K562 (cell line): ENCODE measurements at regions not wholly inside any gene's neighbourhood (a gene's known extent, or its start where the extent isn't known, plus 50 kb on each side); places are given as distances from the start of the nearest gene placed in this dataset.
"Not testable (repeated sequence)": the region's sequence is repeated elsewhere in the genome, so short reads cannot be mapped to it uniquely, and the experiment has no call there.

ENCODE experiments used
- PKNOX1 ChIP-seq: fragments of 450-650 bp; IDR thresholded peaks from 2 replicates; pipeline ENCODE4 v1.6.1; 2016
- ZNF24 ChIP-seq: fragments of 450-650 bp; IDR thresholded peaks from 2 replicates; pipeline ENCODE4 v1.6.1; 2016
- TF ChIP-seq, protein P1 (sequence below), 2 experiments: fragments of 450-650 bp in 1 of 2; sonication (generic) in 1 of 2; formaldehyde crosslinking in 1 of 2; IDR thresholded peaks; 2 replicates each; pipeline versions ENCODE4 v1.7.1 to v1.9.0; 2016 to 2022; ENCODE audit warnings: inconsistent platforms in 1 of 2, mild to moderate bottlenecking in 1 of 2, missing genetic modification reagents in 1 of 2
- TF ChIP-seq, protein P2 (sequence below), 3 experiments: IDR thresholded peaks in 2 of 3; conservative IDR thresholded peaks in 1 of 3; 2 replicates each; pipeline ENCODE4 v1.5.1; 2011 to 2012; ENCODE audit warnings: low read length in 3 of 3, mild to moderate bottlenecking in 3 of 3, control low read depth in 2 of 3, improper control_type of control experiment in 1 of 3, inconsistent platforms in 1 of 3, low read depth in 1 of 3, mixed read lengths in 1 of 3, moderate library complexity in 1 of 3; ENCODE audit not compliant: insufficient read depth in 2 of 3

DNA sequence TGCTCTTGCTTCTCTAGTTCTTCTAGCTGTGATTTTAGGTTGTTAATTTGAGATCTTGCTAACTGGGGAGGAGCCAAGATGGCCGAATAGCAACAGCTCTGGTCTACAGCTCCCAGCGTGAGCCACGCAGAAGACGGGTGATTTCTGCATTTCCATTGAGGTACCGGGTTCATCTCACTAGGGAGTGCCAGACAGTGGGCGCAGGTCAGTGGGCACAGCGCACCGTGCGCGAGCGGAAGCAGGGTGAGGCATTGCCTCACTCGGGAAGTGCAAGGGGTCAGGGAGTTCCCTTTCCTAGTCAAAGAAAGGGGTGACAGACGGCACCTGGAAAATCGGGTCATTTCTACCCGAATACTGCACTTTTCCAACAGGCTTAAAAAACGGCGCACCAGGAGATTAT lies 256.6 kb upstream of the PELI2 start:
- not testable (repeated sequence) for TF ChIP-seq PKNOX1, ZNF24
- TF ChIP-seq, protein P1, sequence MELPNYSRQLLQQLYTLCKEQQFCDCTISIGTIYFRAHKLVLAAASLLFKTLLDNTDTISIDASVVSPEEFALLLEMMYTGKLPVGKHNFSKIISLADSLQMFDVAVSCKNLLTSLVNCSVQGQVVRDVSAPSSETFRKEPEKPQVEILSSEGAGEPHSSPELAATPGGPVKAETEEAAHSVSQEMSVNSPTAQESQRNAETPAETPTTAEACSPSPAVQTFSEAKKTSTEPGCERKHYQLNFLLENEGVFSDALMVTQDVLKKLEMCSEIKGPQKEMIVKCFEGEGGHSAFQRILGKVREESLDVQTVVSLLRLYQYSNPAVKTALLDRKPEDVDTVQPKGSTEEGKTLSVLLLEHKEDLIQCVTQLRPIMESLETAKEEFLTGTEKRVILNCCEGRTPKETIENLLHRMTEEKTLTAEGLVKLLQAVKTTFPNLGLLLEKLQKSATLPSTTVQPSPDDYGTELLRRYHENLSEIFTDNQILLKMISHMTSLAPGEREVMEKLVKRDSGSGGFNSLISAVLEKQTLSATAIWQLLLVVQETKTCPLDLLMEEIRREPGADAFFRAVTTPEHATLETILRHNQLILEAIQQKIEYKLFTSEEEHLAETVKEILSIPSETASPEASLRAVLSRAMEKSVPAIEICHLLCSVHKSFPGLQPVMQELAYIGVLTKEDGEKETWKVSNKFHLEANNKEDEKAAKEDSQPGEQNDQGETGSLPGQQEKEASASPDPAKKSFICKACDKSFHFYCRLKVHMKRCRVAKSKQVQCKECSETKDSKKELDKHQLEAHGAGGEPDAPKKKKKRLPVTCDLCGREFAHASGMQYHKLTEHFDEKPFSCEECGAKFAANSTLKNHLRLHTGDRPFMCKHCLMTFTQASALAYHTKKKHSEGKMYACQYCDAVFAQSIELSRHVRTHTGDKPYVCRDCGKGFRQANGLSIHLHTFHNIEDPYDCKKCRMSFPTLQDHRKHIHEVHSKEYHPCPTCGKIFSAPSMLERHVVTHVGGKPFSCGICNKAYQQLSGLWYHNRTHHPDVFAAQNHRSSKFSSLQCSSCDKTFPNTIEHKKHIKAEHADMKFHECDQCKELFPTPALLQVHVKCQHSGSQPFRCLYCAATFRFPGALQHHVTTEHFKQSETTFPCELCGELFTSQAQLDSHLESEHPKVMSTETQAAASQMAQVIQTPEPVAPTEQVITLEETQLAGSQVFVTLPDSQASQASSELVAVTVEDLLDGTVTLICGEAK (IDR thresholded peaks at IDR 0.05), result not testable (repeated sequence)
- TF ChIP-seq, protein P1 (CRISPR knock-in tag; IDR thresholded peaks at IDR 0.05), result not testable (repeated sequence)
- TF ChIP-seq, protein P2, sequence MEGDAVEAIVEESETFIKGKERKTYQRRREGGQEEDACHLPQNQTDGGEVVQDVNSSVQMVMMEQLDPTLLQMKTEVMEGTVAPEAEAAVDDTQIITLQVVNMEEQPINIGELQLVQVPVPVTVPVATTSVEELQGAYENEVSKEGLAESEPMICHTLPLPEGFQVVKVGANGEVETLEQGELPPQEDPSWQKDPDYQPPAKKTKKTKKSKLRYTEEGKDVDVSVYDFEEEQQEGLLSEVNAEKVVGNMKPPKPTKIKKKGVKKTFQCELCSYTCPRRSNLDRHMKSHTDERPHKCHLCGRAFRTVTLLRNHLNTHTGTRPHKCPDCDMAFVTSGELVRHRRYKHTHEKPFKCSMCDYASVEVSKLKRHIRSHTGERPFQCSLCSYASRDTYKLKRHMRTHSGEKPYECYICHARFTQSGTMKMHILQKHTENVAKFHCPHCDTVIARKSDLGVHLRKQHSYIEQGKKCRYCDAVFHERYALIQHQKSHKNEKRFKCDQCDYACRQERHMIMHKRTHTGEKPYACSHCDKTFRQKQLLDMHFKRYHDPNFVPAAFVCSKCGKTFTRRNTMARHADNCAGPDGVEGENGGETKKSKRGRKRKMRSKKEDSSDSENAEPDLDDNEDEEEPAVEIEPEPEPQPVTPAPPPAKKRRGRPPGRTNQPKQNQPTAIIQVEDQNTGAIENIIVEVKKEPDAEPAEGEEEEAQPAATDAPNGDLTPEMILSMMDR (IDR thresholded peaks at IDR 0.05 in 2 of 3, conservative IDR thresholded peaks at IDR 0.05 in 1 of 3; ENCODE audit: insufficient read depth in 2 of 3, low read depth in 1 of 3, low read length in 3 of 3), result not testable (repeated sequence)
